Tibial nerve (tissue), 3 donors: ENCODE measurements at regions not wholly inside any gene's neighbourhood (a gene's known extent, or its start where the extent isn't known, plus 50 kb on each side); places are given as distances from the start of the nearest gene placed in this dataset.

Source experiments
- POLR2A ChIP-seq, 2 donors: fragments of 450-650 bp; IDR thresholded peaks; one replicate each; pipeline ENCODE4 v1.6.1; 2017; ENCODE audit warnings: antibody characterized with exemption in 2 of 2, mild to moderate bottlenecking in 2 of 2, moderate library complexity in 2 of 2
- TF ChIP-seq, protein P1 (sequence below), 5 experiments: fragments of 200-600 bp in 3 of 5; fragments of 450-650 bp in 2 of 5; sonication (generic) in 3 of 5; IDR thresholded peaks; one replicate each; pipeline ENCODE4 v1.5.1; 2016 to 2019; ENCODE audit warnings: antibody characterized with exemption in 5 of 5, mild to moderate bottlenecking in 3 of 5, moderate library complexity in 2 of 5

GRCh38 chr6:92473056-92473455 lies 946.3 kb downstream of the EPHA7 start:
- TF ChIP-seq POLR2A (IDR thresholded peaks at IDR 0.05) = no peak
- TF ChIP-seq, protein P1, sequence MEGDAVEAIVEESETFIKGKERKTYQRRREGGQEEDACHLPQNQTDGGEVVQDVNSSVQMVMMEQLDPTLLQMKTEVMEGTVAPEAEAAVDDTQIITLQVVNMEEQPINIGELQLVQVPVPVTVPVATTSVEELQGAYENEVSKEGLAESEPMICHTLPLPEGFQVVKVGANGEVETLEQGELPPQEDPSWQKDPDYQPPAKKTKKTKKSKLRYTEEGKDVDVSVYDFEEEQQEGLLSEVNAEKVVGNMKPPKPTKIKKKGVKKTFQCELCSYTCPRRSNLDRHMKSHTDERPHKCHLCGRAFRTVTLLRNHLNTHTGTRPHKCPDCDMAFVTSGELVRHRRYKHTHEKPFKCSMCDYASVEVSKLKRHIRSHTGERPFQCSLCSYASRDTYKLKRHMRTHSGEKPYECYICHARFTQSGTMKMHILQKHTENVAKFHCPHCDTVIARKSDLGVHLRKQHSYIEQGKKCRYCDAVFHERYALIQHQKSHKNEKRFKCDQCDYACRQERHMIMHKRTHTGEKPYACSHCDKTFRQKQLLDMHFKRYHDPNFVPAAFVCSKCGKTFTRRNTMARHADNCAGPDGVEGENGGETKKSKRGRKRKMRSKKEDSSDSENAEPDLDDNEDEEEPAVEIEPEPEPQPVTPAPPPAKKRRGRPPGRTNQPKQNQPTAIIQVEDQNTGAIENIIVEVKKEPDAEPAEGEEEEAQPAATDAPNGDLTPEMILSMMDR (IDR thresholded peaks at IDR 0.05) = no peak
